ENCODE measurements at regions not wholly inside any gene's neighbourhood (a gene's known extent, or its start where the extent isn't known, plus 50 kb on each side); places are given as distances from the start of the nearest gene placed in this dataset.

DNA sequence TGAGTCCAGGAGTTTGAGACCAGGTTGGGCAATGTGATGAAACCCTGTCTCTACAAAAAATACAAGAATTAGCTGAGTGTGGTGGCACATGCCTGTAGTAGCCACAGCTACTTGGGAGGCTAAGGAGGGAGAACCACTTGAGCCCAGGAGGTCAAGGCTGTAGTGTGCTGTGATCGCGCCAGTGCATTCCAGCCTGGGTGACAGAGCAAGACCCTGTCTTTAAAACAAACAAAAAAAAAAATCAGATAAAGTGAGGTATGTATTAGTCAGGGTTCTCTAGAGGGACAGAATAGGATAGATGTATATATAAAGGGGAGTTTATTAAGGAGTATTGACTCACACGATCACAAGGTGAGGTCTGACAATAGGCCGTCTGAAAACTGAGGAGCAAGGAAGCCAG, 101.5 kb upstream of the GPR26 start:
- no peak overlapping the region for H4K8ac ChIP-seq (replicated peaks; ENCODE audit: insufficient read length, low read depth, low read length)
- H2BK120ac ChIP-seq (ENCODE audit: low read depth, low read length, poor library complexity, severe bottlenecking) = no peak overlapping the region
- TF ChIP-seq, protein P1, sequence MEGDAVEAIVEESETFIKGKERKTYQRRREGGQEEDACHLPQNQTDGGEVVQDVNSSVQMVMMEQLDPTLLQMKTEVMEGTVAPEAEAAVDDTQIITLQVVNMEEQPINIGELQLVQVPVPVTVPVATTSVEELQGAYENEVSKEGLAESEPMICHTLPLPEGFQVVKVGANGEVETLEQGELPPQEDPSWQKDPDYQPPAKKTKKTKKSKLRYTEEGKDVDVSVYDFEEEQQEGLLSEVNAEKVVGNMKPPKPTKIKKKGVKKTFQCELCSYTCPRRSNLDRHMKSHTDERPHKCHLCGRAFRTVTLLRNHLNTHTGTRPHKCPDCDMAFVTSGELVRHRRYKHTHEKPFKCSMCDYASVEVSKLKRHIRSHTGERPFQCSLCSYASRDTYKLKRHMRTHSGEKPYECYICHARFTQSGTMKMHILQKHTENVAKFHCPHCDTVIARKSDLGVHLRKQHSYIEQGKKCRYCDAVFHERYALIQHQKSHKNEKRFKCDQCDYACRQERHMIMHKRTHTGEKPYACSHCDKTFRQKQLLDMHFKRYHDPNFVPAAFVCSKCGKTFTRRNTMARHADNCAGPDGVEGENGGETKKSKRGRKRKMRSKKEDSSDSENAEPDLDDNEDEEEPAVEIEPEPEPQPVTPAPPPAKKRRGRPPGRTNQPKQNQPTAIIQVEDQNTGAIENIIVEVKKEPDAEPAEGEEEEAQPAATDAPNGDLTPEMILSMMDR (conservative IDR thresholded peaks at IDR 0.05) = no peak
- Mint-ChIP-seq H3K27me3 (ENCODE audit: low read depth) (peaks cover 5% of the 10 kb centered on the region), H3K4me3 (no peak overlapping the region), H3K27ac (no peak overlapping the region), H3K36me3 (ENCODE audit: insufficient read depth in 1 of 3, low read depth in 3 of 3) (no peaks in the 10 kb centered on the region), H3K4me1 (peaks cover 4 to 15% of the 10 kb centered on the region in 2 experiments), H3K9me3 (no peaks in the 10 kb centered on the region; a peak in 1 of 5 replicates)
- H3K9me3 ChIP-seq (ENCODE audit: control insufficient read depth, low read depth, low read length) = no peaks in the 10 kb centered on the region
- no peak overlapping the region for H2AK5ac ChIP-seq (ENCODE audit: insufficient read length, low read length)
- H4K91ac ChIP-seq (ENCODE audit: insufficient read length, low read depth, low read length) = no peak overlapping the region
- no peak overlapping the region for H3K23ac ChIP-seq (ENCODE audit: insufficient read length, low read depth, low read length)
- H3K4ac ChIP-seq (ENCODE audit: low read depth, low read length) = no peak overlapping the region
- no peak overlapping the region for H2BK20ac ChIP-seq (ENCODE audit: low read depth, low read length, poor library complexity, severe bottlenecking)
- no peak overlapping the region for H3K9ac ChIP-seq (ENCODE audit: extremely low read depth, insufficient read length, low read length)
- H4K20me1 ChIP-seq (ENCODE audit: control insufficient read depth, insufficient read depth, insufficient read length) = no peaks in the 10 kb centered on the region
- no peak overlapping the region for H3T11ph ChIP-seq (ENCODE audit: low read length)
- H2BK5ac ChIP-seq (ENCODE audit: insufficient read length, low read length) = no peak overlapping the region
- H3K27me3 ChIP-seq (ENCODE audit: insufficient read depth, low read length) = peaks cover 2% of the 10 kb centered on the region; the same call in 1 of the 2 replicates
- no peak overlapping the region for H3K4me2 ChIP-seq (ENCODE audit: insufficient read depth, insufficient read length, low read length)
- H3K56ac ChIP-seq (ENCODE audit: insufficient read length, low read depth, low read length) = no peak overlapping the region
- WGBS (ENCODE audit: extremely low coverage, insufficient read length, low lambda C conversion rate) = no CpG with 5 or more reads among the region's 4 CpGs
- H3K4me1 ChIP-seq (ENCODE audit: insufficient read depth, low read length) = no peaks in the 10 kb centered on the region
- no peak overlapping the region for H3K18ac ChIP-seq (ENCODE audit: insufficient read length, low read depth, low read length)
- no peak overlapping the region for H4K5ac ChIP-seq (ENCODE audit: insufficient read length, low read depth, low read length)
- no peaks in the 10 kb centered on the region for H3K79me1 ChIP-seq (ENCODE audit: insufficient read depth, low read depth, low read length, poor library complexity, severe bottlenecking)
- no peak overlapping the region for H3K27ac ChIP-seq (ENCODE audit: insufficient read length, low read depth, low read length)
- H2AFZ ChIP-seq (ENCODE audit: low read length) = no peak overlapping the region
- no peaks in the 10 kb centered on the region for H3K23me2 ChIP-seq (ENCODE audit: insufficient read length, low read depth, low read length, poor library complexity, severe bottlenecking)
- H3K14ac ChIP-seq (ENCODE audit: insufficient read depth, low read length) = no peak overlapping the region
- H3K79me2 ChIP-seq (ENCODE audit: insufficient read depth, low read length) = no peaks in the 10 kb centered on the region
- no peak overlapping the region for H2BK12ac ChIP-seq (ENCODE audit: insufficient read length, low read depth, low read length)
- H2BK15ac ChIP-seq (ENCODE audit: low read depth, low read length) = no peak overlapping the region
- no peak for DNase-seq

Data from H9 (cell line).